ENCODE measurements at regions not wholly inside any gene's neighbourhood (a gene's known extent, or its start where the extent isn't known, plus 50 kb on each side); places are given as distances from the start of the nearest gene placed in this dataset.

DNA sequence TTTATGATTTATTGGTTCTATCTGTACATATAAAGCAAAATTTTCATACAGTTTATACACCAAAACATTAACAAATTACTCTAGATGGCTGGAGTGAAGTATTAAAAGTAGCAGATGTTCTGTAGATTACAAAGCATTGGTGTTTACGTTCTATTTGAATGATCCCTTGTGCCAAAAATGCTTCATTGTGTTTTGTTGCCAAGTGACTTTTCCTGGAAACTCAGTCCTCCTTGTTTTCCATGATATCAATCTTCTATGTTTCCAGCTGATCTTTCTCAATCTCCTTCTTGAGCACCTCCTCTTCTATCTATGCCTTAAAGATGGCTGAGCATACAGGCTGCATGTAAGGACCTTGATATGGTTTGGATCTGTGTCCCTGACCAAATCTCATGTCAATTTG lies 263.6 kb upstream of the CTSO start:
- TF ChIP-seq, protein P1, sequence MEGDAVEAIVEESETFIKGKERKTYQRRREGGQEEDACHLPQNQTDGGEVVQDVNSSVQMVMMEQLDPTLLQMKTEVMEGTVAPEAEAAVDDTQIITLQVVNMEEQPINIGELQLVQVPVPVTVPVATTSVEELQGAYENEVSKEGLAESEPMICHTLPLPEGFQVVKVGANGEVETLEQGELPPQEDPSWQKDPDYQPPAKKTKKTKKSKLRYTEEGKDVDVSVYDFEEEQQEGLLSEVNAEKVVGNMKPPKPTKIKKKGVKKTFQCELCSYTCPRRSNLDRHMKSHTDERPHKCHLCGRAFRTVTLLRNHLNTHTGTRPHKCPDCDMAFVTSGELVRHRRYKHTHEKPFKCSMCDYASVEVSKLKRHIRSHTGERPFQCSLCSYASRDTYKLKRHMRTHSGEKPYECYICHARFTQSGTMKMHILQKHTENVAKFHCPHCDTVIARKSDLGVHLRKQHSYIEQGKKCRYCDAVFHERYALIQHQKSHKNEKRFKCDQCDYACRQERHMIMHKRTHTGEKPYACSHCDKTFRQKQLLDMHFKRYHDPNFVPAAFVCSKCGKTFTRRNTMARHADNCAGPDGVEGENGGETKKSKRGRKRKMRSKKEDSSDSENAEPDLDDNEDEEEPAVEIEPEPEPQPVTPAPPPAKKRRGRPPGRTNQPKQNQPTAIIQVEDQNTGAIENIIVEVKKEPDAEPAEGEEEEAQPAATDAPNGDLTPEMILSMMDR (IDR thresholded peaks at IDR 0.05; ENCODE audit: insufficient read depth, low read length, poor library complexity, severe bottlenecking), result no peak
- TF ChIP-seq EZH2phosphoT487 (conservative IDR thresholded peaks at IDR 0.05; ENCODE audit: low read length), result no peak
